ENCODE measurements at regions not wholly inside any gene's neighbourhood (a gene's known extent, or its start where the extent isn't known, plus 50 kb on each side); places are given as distances from the start of the nearest gene placed in this dataset.

DNA sequence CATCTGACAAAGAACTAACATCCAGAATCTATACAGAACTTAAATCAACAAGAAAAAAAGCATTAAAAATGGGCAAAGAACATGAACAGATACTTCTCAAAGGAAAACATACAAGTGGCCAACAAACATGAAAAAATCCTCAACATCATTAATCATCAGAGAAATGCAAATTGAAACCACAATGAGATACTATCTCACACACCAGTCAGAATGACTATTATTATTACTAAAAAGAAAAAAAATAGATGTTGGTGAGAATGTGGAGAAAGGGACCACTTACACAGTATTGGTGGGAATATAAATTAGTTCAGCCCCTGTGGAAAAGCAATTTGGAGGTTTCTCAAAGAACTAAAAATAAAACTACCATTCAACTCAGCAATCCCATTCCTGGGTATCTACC lies 89.1 kb upstream of the ADO start:
- Histone ChIP-seq H3K36me3 (no peaks in the 10 kb centered on the region), H3K27me3 (no peaks in the 10 kb centered on the region), H3K4me1 (no peaks in the 10 kb centered on the region), H3K9me3 (no peaks in the 10 kb centered on the region), H3K4me3 (no peak overlapping the region), H3K27ac (no peak overlapping the region)
- TF ChIP-seq, protein P1, sequence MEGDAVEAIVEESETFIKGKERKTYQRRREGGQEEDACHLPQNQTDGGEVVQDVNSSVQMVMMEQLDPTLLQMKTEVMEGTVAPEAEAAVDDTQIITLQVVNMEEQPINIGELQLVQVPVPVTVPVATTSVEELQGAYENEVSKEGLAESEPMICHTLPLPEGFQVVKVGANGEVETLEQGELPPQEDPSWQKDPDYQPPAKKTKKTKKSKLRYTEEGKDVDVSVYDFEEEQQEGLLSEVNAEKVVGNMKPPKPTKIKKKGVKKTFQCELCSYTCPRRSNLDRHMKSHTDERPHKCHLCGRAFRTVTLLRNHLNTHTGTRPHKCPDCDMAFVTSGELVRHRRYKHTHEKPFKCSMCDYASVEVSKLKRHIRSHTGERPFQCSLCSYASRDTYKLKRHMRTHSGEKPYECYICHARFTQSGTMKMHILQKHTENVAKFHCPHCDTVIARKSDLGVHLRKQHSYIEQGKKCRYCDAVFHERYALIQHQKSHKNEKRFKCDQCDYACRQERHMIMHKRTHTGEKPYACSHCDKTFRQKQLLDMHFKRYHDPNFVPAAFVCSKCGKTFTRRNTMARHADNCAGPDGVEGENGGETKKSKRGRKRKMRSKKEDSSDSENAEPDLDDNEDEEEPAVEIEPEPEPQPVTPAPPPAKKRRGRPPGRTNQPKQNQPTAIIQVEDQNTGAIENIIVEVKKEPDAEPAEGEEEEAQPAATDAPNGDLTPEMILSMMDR (IDR thresholded peaks at IDR 0.05) = no peak
- no peak for TF ChIP-seq POLR2A (IDR thresholded peaks at IDR 0.05)
- intact Hi-C loops (cut with DNase I; ENCODE audit: low total_unique reads) = no loop called here
- no peak for DNase-seq

DNA sequence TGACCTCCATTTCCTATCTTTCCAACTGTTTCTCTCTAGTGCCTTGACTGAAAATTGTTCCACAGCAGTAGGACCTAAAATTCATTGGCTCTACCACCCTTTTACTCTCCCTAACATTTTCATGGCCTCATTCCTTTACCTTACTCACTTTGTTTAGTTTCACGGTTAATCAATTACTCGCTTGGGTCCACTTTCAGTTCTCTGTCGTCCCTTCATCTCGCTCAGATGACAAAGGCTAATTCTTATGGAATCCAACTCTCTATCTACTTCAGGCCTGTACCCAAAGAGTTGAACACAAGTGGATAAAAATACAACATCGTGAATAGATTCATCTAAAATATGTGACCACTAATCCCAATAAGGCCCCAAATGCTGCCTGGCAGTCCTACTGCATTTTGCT lies 85.9 kb upstream of the ADO start:
- H3K4me3 ChIP-seq = no peak overlapping the region
- no peaks in the 10 kb centered on the region for H3K4me1 ChIP-seq
- H3K36me3 ChIP-seq = no peaks in the 10 kb centered on the region
- no peak for TF ChIP-seq POLR2A (IDR thresholded peaks at IDR 0.05)
- TF ChIP-seq, protein P1 (IDR thresholded peaks at IDR 0.05) = no peak
- H3K9me3 ChIP-seq = no peaks in the 10 kb centered on the region
- no peak overlapping the region for H3K27ac ChIP-seq
- DNase-seq = no peak
- intact Hi-C loops (cut with DNase I; ENCODE audit: low total_unique reads) = no loop called here
- H3K27me3 ChIP-seq = no peaks in the 10 kb centered on the region

DNA sequence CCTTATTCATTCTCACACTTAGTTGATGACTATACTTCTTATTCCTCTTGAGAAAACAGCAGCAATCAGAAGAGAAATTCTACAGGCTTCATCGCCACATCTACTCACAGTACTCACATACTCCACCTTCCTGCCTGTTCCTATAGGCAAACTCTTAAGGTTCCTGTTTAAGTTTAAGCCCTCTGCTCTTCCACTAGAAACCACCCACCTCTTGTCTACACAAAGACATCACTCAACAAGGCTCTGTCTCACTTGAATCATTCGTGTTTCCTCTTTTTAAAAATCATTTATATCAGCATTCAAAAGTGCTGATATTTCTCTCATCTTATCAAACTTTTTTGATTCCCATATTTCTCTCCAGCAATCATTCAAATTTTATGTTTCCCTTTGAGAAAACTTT lies 85.5 kb upstream of the ADO start:
- Histone ChIP-seq H3K27ac (no peak overlapping the region), H3K9me3 (no peaks in the 10 kb centered on the region), H3K4me3 (no peak overlapping the region), H3K27me3 (no peaks in the 10 kb centered on the region), H3K4me1 (no peaks in the 10 kb centered on the region), H3K36me3 (no peaks in the 10 kb centered on the region)
- TF ChIP-seq, protein P1 (IDR thresholded peaks at IDR 0.05) = no peak
- TF ChIP-seq POLR2A (IDR thresholded peaks at IDR 0.05) = no peak
- intact Hi-C loops (cut with DNase I; ENCODE audit: low total_unique reads) = no loop called here
- no peak for DNase-seq

- no peaks in the 10 kb centered on the region for H3K36me3 ChIP-seq
- H3K4me3 ChIP-seq = no peak overlapping the region
- no peak for DNase-seq
- intact Hi-C loops (cut with DNase I; ENCODE audit: low total_unique reads) = no loop called here
- no peaks in the 10 kb centered on the region for H3K4me1 ChIP-seq
- H3K27ac ChIP-seq = no peak overlapping the region
- H3K27me3 ChIP-seq = no peaks in the 10 kb centered on the region
- TF ChIP-seq, protein P1 (IDR thresholded peaks at IDR 0.05) = no peak
- no peak for TF ChIP-seq POLR2A (IDR thresholded peaks at IDR 0.05)
- H3K9me3 ChIP-seq = no peaks in the 10 kb centered on the region
These were observed 82.8 kb upstream of the ADO start for GRCh38 chr10:62721687-62722086.

GRCh38 chr10:62723375-62723774 lies 81.1 kb upstream of the ADO start:
- intact Hi-C loops (cut with DNase I; ENCODE audit: low total_unique reads) = no loop called here
- H3K4me3 ChIP-seq = no peak overlapping the region
- no peak overlapping the region for H3K27ac ChIP-seq
- H3K4me1 ChIP-seq = no peaks in the 10 kb centered on the region
- H3K9me3 ChIP-seq = no peaks in the 10 kb centered on the region
- no peak for DNase-seq
- TF ChIP-seq, protein P1 (IDR thresholded peaks at IDR 0.05) = no peak
- TF ChIP-seq POLR2A (IDR thresholded peaks at IDR 0.05) = no peak
- H3K36me3 ChIP-seq = no peaks in the 10 kb centered on the region
- no peaks in the 10 kb centered on the region for H3K27me3 ChIP-seq
